ENCODE measurements at regions not wholly inside any gene's neighbourhood (a gene's known extent, or its start where the extent isn't known, plus 50 kb on each side); places are given as distances from the start of the nearest gene placed in this dataset.

- Histone ChIP-seq H3K27ac (ENCODE audit: low read depth, low read length) (no peak overlapping the region), H3K4me3 (ENCODE audit: low read depth in 1 of 2, low read length in 2 of 2) (no peak overlapping the region)
These were observed 242.8 kb downstream of the BAMBI start for GRCh38 chr10:28920091-28920490.

GRCh38 chr10:28922127-28922526 lies 244.8 kb downstream of the BAMBI start:
- Histone ChIP-seq H3K9me3 (ENCODE audit: low read length) (no peaks in the 10 kb centered on the region), H3K4me3 (ENCODE audit: low read depth in 1 of 2, low read length in 2 of 2) (no peak overlapping the region), H3K27ac (ENCODE audit: low read depth, low read length) (no peak overlapping the region), H3K4me1 (ENCODE audit: insufficient read depth, low read length) (no peaks in the 10 kb centered on the region), H3K27me3 (ENCODE audit: control insufficient read depth in 1 of 2, insufficient read depth in 2 of 2, low read length in 2 of 2) (peaks cover 0 to 6% of the 10 kb centered on the region in 2 donors), H3K9ac (ENCODE audit: low read length) (no peak overlapping the region), H3K36me3 (ENCODE audit: insufficient read depth, low read length) (no peaks in the 10 kb centered on the region)

More at GRCh38 chr10:28920091-28920490, 242.8 kb downstream of the BAMBI start:
- H3K4me1 ChIP-seq (ENCODE audit: insufficient read depth, low read length) = no peaks in the 10 kb centered on the region
- no peak overlapping the region for H3K9ac ChIP-seq (ENCODE audit: low read length)
- H3K9me3 ChIP-seq (ENCODE audit: low read length) = no peaks in the 10 kb centered on the region
- no peaks in the 10 kb centered on the region for H3K36me3 ChIP-seq (ENCODE audit: insufficient read depth, low read length)
- peaks cover 0 to 6% of the 10 kb centered on the region in 2 donors for H3K27me3 ChIP-seq (ENCODE audit: control insufficient read depth in 1 of 2, insufficient read depth in 2 of 2, low read length in 2 of 2)

DNA sequence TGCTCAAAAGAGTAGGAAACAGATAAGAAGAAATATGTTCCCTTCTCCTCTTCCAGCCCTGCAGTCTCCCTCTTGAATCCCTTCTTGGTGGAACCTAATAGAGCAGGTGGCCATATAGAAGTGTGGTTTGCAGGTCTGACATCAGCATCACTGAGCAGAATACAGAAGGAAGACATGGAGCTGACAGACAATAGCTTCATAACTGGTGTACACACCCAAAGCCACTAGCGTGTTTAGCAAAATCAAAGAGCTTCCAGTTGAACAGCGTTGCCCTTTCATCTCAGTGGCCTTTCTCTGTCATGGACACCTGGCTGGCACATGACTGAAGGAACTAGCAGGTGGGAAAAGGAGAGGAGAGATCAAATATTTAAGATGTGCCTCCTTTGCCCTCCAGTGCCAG lies 245.5 kb downstream of the BAMBI start:
- no peak overlapping the region for H3K4me3 ChIP-seq (ENCODE audit: low read depth in 1 of 2, low read length in 2 of 2)
- H3K27ac ChIP-seq (ENCODE audit: low read depth, low read length) = no peak overlapping the region
- H3K27me3 ChIP-seq (ENCODE audit: control insufficient read depth in 1 of 2, insufficient read depth in 2 of 2, low read length in 2 of 2) = peaks cover 0 to 6% of the 10 kb centered on the region in 2 donors
- H3K36me3 ChIP-seq (ENCODE audit: insufficient read depth, low read length) = no peaks in the 10 kb centered on the region
- no peak overlapping the region for H3K9ac ChIP-seq (ENCODE audit: low read length)
- H3K4me1 ChIP-seq (ENCODE audit: insufficient read depth, low read length) = no peaks in the 10 kb centered on the region
- no peaks in the 10 kb centered on the region for H3K9me3 ChIP-seq (ENCODE audit: low read length)

DNA sequence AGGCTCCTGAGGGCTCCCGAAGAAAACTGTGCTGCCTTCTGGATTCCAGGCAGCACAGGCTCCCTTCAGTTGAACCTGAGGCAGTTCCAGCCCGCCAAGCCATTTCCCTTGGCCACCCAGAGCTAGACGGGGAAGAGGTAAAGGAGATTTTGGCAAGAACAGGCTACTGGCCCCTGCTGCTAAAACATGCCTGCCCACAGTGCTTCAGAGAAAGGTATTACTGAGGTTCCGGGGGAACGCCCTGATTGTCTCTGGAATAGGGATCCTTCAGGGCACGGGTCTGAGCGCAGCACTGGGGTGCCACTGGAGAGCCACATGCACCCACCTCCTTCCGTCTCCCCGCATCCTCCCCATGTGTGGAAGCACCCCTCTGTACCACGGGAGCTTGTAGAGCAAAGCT lies 247.4 kb downstream of the BAMBI start:
- no peaks in the 10 kb centered on the region for H3K36me3 ChIP-seq (ENCODE audit: insufficient read depth, low read length)
- H3K27ac ChIP-seq (ENCODE audit: low read depth, low read length) = no peak overlapping the region
- no peaks in the 10 kb centered on the region for H3K4me1 ChIP-seq (ENCODE audit: insufficient read depth, low read length)
- no peak overlapping the region for H3K9ac ChIP-seq (ENCODE audit: low read length)
- H3K4me3 ChIP-seq (ENCODE audit: low read depth in 1 of 2, low read length in 2 of 2) = no peak overlapping the region
- H3K27me3 ChIP-seq (ENCODE audit: control insufficient read depth in 1 of 2, insufficient read depth in 2 of 2, low read length in 2 of 2) = peaks cover 0 to 6% of the 10 kb centered on the region in 2 donors
- no peaks in the 10 kb centered on the region for H3K9me3 ChIP-seq (ENCODE audit: low read length)

DNA sequence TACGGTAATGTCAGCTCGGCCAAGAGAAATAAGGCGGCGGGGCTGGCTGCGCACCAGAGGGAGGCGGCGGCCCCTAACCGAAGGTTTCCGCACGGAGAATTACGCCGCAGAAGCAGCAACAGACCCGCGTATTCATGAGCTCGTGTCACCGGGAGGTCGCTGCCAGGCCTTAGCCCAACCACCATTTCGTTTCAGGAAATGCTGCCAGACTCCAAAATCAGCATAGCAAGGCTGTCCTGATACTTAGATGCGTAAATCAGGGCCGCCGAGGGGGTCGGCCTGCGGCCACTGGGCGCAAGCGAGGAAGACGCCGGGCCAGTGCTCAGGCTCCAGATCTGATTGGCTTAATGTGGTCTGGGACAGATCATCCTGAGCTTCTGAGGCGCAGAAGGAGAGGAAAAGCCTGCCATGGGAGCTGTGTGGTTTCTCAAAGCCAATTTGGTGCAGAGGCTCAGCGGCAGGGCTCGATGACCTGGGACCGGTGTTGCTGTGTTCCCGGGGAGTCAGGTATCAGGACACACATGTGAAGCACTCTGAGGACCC lies 247.9 kb downstream of the BAMBI start:
- Histone ChIP-seq H3K27me3 (ENCODE audit: control insufficient read depth in 1 of 2, insufficient read depth in 2 of 2, low read length in 2 of 2) (peaks cover 0 to 6% of the 10 kb centered on the region in 2 donors), H3K4me3 (ENCODE audit: low read depth in 1 of 2, low read length in 2 of 2) (peak overlapping the region in 1 of 2 donors; percentile 20), H3K9ac (ENCODE audit: low read length) (no peak overlapping the region), H3K36me3 (ENCODE audit: insufficient read depth, low read length) (no peaks in the 10 kb centered on the region), H3K27ac (ENCODE audit: low read depth, low read length) (no peak overlapping the region), H3K9me3 (ENCODE audit: low read length) (no peaks in the 10 kb centered on the region), H3K4me1 (ENCODE audit: insufficient read depth, low read length) (no peaks in the 10 kb centered on the region)

GRCh38 chr10:28926932-28927331 lies 249.6 kb downstream of the BAMBI start:
- H3K4me1 ChIP-seq (ENCODE audit: insufficient read depth, low read length) = no peaks in the 10 kb centered on the region
- peaks cover 0 to 6% of the 10 kb centered on the region in 2 donors for H3K27me3 ChIP-seq (ENCODE audit: control insufficient read depth in 1 of 2, insufficient read depth in 2 of 2, low read length in 2 of 2)
- H3K27ac ChIP-seq (ENCODE audit: low read depth, low read length) = no peak overlapping the region
- H3K9me3 ChIP-seq (ENCODE audit: low read length) = no peaks in the 10 kb centered on the region
- no peak overlapping the region for H3K9ac ChIP-seq (ENCODE audit: low read length)
- H3K4me3 ChIP-seq (ENCODE audit: low read depth in 1 of 2, low read length in 2 of 2) = no peak overlapping the region
- no peaks in the 10 kb centered on the region for H3K36me3 ChIP-seq (ENCODE audit: insufficient read depth, low read length)

- Histone ChIP-seq H3K4me1 (ENCODE audit: insufficient read depth, low read length) (no peaks in the 10 kb centered on the region), H3K36me3 (ENCODE audit: insufficient read depth, low read length) (no peaks in the 10 kb centered on the region), H3K4me3 (ENCODE audit: low read depth in 1 of 2, low read length in 2 of 2) (no peak overlapping the region), H3K27me3 (ENCODE audit: control insufficient read depth in 1 of 2, insufficient read depth in 2 of 2, low read length in 2 of 2) (peaks cover 0 to 6% of the 10 kb centered on the region in 2 donors), H3K27ac (ENCODE audit: low read depth, low read length) (no peak overlapping the region), H3K9me3 (ENCODE audit: low read length) (no peaks in the 10 kb centered on the region), H3K9ac (ENCODE audit: low read length) (no peak overlapping the region)
These were observed 251.2 kb downstream of the BAMBI start for GRCh38 chr10:28928484-28928883.

DNA sequence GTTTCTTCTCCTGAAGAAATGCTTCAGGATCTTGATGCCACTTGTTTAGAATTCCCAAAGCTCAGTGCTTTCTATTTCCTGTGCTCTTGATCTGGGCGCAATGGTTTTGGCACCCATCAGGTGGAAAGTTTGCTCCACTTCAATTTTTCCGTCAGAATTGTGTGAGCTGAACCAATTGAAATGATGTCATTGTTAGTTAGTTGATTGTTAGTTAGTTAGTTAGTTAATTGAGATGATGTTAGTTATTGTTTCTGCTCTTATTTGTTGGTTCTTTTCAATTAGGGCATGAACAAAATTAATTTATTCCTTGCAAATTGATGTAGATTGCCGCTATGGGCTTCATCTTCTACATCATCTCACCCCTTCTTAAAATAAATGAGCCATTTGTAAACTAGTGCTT lies 252.6 kb downstream of the BAMBI start:
- Histone ChIP-seq H3K36me3 (ENCODE audit: insufficient read depth, low read length) (no peaks in the 10 kb centered on the region), H3K27ac (ENCODE audit: low read depth, low read length) (no peak overlapping the region), H3K9ac (ENCODE audit: low read length) (no peak overlapping the region)

GRCh38 chr10:28930514-28931495 lies 253.5 kb downstream of the BAMBI start:
- Histone ChIP-seq H3K36me3 (ENCODE audit: insufficient read depth, low read length) (no peaks in the 10 kb centered on the region), H3K27ac (ENCODE audit: low read depth, low read length) (no peak overlapping the region), H3K27me3 (ENCODE audit: control insufficient read depth in 1 of 2, insufficient read depth in 2 of 2, low read length in 2 of 2) (no peaks in the 10 kb centered on the region), H3K4me1 (ENCODE audit: insufficient read depth, low read length) (no peaks in the 10 kb centered on the region), H3K9me3 (ENCODE audit: low read length) (no peaks in the 10 kb centered on the region), H3K9ac (ENCODE audit: low read length) (no peak overlapping the region), H3K4me3 (ENCODE audit: low read depth in 1 of 2, low read length in 2 of 2) (no peak overlapping the region)

More for the DNA sequence above, 252.6 kb downstream of the BAMBI start:
- Histone ChIP-seq H3K4me1 (ENCODE audit: insufficient read depth, low read length) (no peaks in the 10 kb centered on the region), H3K27me3 (ENCODE audit: control insufficient read depth in 1 of 2, insufficient read depth in 2 of 2, low read length in 2 of 2) (no peaks in the 10 kb centered on the region), H3K9me3 (ENCODE audit: low read length) (no peaks in the 10 kb centered on the region), H3K4me3 (ENCODE audit: low read depth in 1 of 2, low read length in 2 of 2) (no peak overlapping the region)

GRCh38 chr10:28935061-28935460 lies 257.7 kb downstream of the BAMBI start:
- no peaks in the 10 kb centered on the region for H3K36me3 ChIP-seq (ENCODE audit: insufficient read depth, low read length)
- H3K9me3 ChIP-seq (ENCODE audit: low read length) = no peaks in the 10 kb centered on the region
- H3K4me1 ChIP-seq (ENCODE audit: insufficient read depth, low read length) = no peaks in the 10 kb centered on the region
- H3K4me3 ChIP-seq (ENCODE audit: low read depth in 1 of 2, low read length in 2 of 2) = no peak overlapping the region
- H3K27ac ChIP-seq (ENCODE audit: low read depth, low read length) = no peak overlapping the region
- no peak overlapping the region for H3K9ac ChIP-seq (ENCODE audit: low read length)
- no peaks in the 10 kb centered on the region for H3K27me3 ChIP-seq (ENCODE audit: control insufficient read depth in 1 of 2, insufficient read depth in 2 of 2, low read length in 2 of 2)

DNA sequence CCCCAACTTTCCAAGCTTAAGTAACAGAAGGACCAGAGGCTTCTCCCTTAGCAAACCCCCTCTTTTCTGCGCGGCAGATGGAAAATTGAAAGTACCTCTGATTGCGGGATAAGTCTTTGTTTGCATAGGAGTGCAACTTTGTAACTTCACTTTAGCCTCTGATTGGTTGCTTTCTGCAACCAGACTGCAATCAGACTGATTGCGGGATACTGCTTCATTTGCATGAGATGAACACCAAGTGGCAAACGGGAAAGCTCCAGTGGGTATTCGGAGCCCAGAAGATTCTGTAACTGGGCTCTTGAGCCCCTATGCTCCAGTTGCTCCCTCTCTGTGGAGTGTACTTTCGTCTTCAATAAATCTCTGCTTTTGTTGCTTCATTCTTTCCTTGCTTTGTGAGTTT lies 260.6 kb downstream of the BAMBI start:
- H3K4me1 ChIP-seq (ENCODE audit: insufficient read depth, low read length) = no peaks in the 10 kb centered on the region
- no peaks in the 10 kb centered on the region for H3K36me3 ChIP-seq (ENCODE audit: insufficient read depth, low read length)

More for the DNA sequence above, 260.6 kb downstream of the BAMBI start:
- H3K9me3 ChIP-seq (ENCODE audit: low read length) = no peaks in the 10 kb centered on the region
- H3K27me3 ChIP-seq (ENCODE audit: control insufficient read depth in 1 of 2, insufficient read depth in 2 of 2, low read length in 2 of 2) = no peaks in the 10 kb centered on the region
- H3K9ac ChIP-seq (ENCODE audit: low read length) = no peak overlapping the region
- no peak overlapping the region for H3K27ac ChIP-seq (ENCODE audit: low read depth, low read length)
- H3K4me3 ChIP-seq (ENCODE audit: low read depth in 1 of 2, low read length in 2 of 2) = no peak overlapping the region

Measured in muscle layer of colon (tissue), 2 donors.